NK-92 treated with Interleukin-12 subunit alpha and Interleukin-12 subunit beta, amount 100 ng/mL, for 24 hours (cell line): ENCODE measurements at regions not wholly inside any gene's neighbourhood (a gene's known extent, or its start where the extent isn't known, plus 50 kb on each side); places are given as distances from the start of the nearest gene placed in this dataset.

ENCODE experiments used
- DNase-seq: peaks from one replicate; lab custom pipeline; 2025; lab: John Stamatoyannopoulos, UW

DNA sequence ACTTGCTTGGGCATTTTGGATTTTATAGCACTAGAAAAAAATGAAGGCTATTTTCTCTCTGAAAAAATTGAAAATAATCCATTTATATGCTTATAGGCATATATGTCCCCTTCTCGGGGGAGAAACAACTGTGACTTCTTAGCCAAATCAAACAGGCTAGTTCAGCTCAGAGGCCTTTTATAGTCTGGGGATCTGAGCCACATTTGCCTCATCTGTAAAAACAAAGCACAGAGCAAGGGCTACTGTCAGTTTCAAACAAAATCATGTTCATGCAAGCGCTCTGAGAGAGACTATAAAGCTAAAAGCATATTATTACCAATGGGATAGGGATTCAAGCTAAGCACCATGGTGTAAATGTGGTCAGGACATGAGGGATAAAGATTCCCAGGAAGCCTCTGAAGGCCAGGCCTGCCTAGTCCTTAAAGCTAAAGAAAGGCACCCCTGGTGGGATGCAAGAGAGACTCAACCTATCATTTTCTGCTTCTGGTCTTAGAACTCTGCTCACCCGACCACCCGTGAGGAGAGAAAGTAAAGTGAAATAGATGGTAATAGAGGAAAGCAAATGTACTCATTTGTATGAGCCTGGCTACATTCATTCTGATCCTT, 51.0 kb upstream of the IL12A start:
- DNase-seq: no peak

DNA sequence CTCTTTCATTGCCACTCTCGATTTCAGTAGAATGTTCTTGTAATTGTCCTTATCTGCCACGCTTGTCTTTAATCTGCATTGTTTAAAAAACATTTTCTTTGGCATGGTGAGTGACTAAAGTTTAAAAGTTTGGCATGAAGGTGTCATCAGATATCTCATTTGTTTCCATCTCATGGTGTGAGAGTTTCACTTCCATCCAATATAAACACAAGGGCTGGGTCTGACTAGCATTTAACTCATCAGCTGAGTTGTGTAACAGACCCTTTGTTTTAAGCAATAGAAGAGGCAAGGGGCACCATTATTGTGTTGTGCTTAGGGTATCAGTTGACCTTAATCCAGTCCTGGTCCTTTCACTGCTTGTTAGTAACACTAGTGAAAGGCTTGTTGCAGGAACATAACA, 49.9 kb upstream of the IL12A start:
- no peak for DNase-seq
